Cardiac fibroblast (primary cell): ENCODE measurements at regions not wholly inside any gene's neighbourhood (a gene's known extent, or its start where the extent isn't known, plus 50 kb on each side); places are given as distances from the start of the nearest gene placed in this dataset.
A peak's percentile ranks its signal among the peaks of the same experiment; 100 is the strongest.
"Not testable (repeated sequence)": the region's sequence is repeated elsewhere in the genome, so short reads cannot be mapped to it uniquely, and the experiment has no call there.

Source experiments
- DNase-seq, 2 donors: peaks; one replicate each; pipeline versions ENCODE4 v3.0.0 to v3.0.0-alpha.2; 2010; ENCODE audit warnings: low read depth in 2 of 2
- H3K4me3 ChIP-seq, 2 donors: replicated peaks in 1 of 2; 1 replicate in 1 of 2; 2 replicates in 1 of 2; pipeline ENCODE4 v1.5.1; 2011; ENCODE audit warnings: low read depth in 2 of 2, low read length in 2 of 2, mild to moderate bottlenecking in 2 of 2, moderate library complexity in 1 of 2
- CTCF ChIP-seq: IDR thresholded peaks from one replicate; pipeline ENCODE4 v1.5.1; 2011; ENCODE audit warnings: low read depth, mild to moderate bottlenecking, low read length, inconsistent platforms

GRCh38 chr2:58700591-58700990 is 459.5 kb upstream of the FANCL start:
- no peak for TF ChIP-seq CTCF
- no peak overlapping the region for H3K4me3 ChIP-seq
- DNase-seq, result no peak

GRCh38 chr2:58699411-58699810 is 458.3 kb upstream of the FANCL start:
- H3K4me3 ChIP-seq, result no peak overlapping the region
- no peak for TF ChIP-seq CTCF
- DNase-seq, result no peak

- TF ChIP-seq CTCF, result no peak
- no peak overlapping the region for H3K4me3 ChIP-seq
- DNase-seq, result no peak
Measured at GRCh38 chr2:58698620-58699019, 457.5 kb upstream of the FANCL start.

GRCh38 chr2:58694114-58694513 is 453.0 kb upstream of the FANCL start:
- not testable (repeated sequence) for DNase-seq, H3K4me3 ChIP-seq

- not testable (repeated sequence) for DNase-seq, H3K4me3 ChIP-seq
Measured at GRCh38 chr2:58691041-58691440, 449.9 kb upstream of the FANCL start.

GRCh38 chr2:58688813-58689212 is 447.7 kb upstream of the FANCL start:
- no peak for TF ChIP-seq CTCF
- no peak for DNase-seq
- H3K4me3 ChIP-seq, result no peak overlapping the region

- no peak overlapping the region for H3K4me3 ChIP-seq
- no peak for DNase-seq
- no peak for TF ChIP-seq CTCF
Measured at GRCh38 chr2:58686776-58687175, 445.7 kb upstream of the FANCL start.

- no peak for TF ChIP-seq CTCF
- H3K4me3 ChIP-seq, result no peak overlapping the region
- peak; percentile 1 to 8 for DNase-seq
Measured at GRCh38 chr2:58680755-58681310, 439.7 kb upstream of the FANCL start.
